ENCODE measurements at regions not wholly inside any gene's neighbourhood (a gene's known extent, or its start where the extent isn't known, plus 50 kb on each side); places are given as distances from the start of the nearest gene placed in this dataset.

DNA sequence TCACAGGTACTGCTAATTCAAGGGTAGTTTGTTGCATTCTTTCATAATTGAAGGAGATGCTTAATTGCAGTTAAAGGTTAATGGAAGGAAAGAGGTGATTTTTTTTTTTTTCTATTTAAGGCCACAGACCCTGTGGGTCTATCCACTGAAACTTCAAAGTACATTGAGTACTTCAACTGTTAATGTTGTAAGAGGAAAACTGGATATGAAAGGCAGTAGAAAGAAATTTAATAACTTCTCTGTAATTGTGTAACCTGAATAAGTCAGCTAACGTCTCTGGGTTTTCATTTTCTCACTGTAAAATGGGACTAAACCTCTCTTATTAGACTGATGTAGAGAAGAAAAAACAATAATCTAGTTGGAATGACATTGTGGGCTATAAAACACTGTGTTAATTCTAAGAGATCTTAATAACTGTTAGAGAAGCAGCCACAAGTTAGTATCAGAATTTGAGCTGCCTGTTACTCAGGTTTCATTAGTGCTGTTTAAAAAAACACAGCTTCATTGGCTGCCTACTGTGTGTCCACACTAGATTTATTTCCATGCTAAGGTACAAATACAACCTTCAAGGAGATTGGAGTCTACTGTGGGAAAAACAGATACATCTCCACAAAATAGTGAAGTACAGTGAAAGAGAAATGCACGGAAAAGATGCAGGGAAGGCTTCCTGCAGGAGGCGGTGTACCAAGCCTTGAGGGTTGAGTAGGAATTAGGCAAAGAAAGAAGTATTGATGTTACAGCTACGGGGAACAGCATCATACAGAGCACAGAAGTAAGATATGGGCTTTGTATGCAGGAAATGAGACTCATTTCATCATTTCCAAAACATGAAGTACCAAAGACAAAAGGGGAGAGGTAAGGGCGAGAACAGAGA is 483.6 kb downstream of the TAFA4 start:
- no peak for TF ChIP-seq MYC (IDR thresholded peaks at IDR 0.05; ENCODE audit: low read depth, low read length)
- TF ChIP-seq, protein P1, sequence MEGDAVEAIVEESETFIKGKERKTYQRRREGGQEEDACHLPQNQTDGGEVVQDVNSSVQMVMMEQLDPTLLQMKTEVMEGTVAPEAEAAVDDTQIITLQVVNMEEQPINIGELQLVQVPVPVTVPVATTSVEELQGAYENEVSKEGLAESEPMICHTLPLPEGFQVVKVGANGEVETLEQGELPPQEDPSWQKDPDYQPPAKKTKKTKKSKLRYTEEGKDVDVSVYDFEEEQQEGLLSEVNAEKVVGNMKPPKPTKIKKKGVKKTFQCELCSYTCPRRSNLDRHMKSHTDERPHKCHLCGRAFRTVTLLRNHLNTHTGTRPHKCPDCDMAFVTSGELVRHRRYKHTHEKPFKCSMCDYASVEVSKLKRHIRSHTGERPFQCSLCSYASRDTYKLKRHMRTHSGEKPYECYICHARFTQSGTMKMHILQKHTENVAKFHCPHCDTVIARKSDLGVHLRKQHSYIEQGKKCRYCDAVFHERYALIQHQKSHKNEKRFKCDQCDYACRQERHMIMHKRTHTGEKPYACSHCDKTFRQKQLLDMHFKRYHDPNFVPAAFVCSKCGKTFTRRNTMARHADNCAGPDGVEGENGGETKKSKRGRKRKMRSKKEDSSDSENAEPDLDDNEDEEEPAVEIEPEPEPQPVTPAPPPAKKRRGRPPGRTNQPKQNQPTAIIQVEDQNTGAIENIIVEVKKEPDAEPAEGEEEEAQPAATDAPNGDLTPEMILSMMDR (IDR thresholded peaks at IDR 0.05; ENCODE audit: extremely low read depth in 1 of 2, insufficient read depth in 1 of 2, low read depth in 1 of 2, low read length in 2 of 2), result no peak
- no peak for TF ChIP-seq POLR2A (IDR thresholded peaks at IDR 0.05; ENCODE audit: low read depth, low read length)
- TF ChIP-seq JUN (IDR thresholded peaks at IDR 0.05; ENCODE audit: borderline replicate concordance, insufficient read depth, insufficient read length, low read depth), result no peak
- TF ChIP-seq, protein P2, sequence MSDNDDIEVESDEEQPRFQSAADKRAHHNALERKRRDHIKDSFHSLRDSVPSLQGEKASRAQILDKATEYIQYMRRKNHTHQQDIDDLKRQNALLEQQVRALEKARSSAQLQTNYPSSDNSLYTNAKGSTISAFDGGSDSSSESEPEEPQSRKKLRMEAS (IDR thresholded peaks at IDR 0.05; ENCODE audit: insufficient read depth, insufficient read length), result no peak

Measured in endothelial cell of umbilical vein (primary cell).